Activated T-cell treated with anti-CD3 and anti-CD28 coated beads for 48 hours (primary cell): ENCODE measurements at regions not wholly inside any gene's neighbourhood (a gene's known extent, or its start where the extent isn't known, plus 50 kb on each side); places are given as distances from the start of the nearest gene placed in this dataset.
"Not testable (repeated sequence)": the region's sequence is repeated elsewhere in the genome, so short reads cannot be mapped to it uniquely, and the experiment has no call there.

ENCODE experiments used
- DNase-seq: peaks from one replicate; pipeline ENCODE4 v3.0.0-alpha.2; 2020; ENCODE audit warnings: low read depth

DNA sequence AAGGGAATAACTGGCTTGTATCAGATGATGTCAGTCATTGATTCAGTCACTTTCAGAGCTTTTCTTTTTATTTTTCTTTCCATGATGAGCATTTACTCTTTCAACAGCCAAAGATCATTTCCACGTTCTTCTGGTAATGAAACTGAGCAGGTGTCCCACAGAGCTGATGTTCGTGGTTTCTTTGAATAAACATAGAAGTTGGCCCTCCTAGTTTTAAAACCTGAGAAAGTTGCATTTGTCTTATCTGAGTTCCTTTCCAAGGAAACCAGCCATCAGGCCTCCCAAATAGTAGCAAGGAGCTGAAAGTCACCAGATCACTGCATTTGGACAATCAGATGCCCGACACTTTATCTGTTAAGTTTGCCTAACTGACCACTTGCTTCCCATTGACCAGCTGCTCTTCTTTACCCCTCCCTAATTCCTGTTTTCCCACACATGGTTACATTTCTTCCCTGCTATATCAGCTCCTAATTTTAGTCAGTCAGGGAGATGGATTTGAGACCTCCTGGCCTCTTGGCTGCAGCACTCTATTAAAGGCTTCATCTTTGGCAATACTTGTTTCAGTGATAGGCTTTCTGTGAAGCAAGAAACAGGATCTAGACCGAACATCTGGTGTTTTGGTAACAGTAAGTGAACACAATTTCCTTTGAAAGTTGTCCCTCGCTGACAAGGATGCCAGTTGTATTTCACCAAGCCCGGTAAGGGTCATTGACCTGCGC lies 420.8 kb downstream of the CHSY3 start:
- no peak for DNase-seq

DNA sequence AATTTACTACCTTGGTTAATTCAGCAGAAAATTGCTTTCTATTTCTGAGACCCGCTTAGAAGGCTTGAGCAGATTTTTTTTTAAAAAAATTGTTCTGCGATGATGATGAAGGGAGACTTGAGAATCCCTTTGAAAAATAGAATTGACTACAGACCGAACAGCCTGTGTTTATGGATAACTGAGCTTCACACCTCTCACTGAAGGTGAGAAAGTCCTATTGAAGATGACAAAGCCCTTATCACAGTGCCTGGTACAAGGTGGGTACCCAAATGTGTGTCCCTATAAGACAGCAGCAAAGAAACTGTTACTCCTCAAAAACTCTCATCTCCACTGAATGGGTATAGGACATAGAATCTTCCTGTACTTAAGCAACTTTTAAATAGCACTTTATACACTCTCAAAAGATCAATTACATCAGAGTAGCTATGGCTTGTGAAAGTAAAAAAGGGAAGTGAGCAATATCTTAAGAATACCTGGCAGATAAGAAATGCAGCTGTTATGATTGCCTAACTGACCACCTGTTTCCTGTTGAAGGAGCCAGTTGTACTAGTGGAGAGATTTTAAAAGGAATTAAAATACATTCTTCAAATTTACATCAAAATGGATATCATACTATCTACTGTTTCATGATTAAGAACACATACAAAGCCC lies 419.7 kb downstream of the CHSY3 start:
- no peak for DNase-seq

DNA sequence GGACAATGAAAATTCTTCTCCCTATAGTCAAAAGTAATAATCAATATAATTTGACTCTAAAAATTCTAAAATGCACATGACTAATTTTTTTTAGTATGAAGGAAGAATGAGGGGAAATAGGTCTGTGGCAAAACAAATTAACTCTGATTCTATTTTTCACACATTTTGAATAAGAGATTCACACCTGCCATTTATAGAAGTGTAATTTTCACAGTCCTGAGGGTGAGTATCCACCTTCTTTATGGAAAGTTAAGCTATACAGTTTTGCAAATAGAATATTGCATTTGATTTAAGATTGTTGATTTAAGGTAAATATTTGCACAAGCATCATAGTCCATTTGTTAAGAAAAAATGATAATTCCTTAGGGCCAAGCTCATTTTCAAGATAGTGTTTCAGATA lies 417.7 kb downstream of the CHSY3 start:
- no peak for DNase-seq

DNA sequence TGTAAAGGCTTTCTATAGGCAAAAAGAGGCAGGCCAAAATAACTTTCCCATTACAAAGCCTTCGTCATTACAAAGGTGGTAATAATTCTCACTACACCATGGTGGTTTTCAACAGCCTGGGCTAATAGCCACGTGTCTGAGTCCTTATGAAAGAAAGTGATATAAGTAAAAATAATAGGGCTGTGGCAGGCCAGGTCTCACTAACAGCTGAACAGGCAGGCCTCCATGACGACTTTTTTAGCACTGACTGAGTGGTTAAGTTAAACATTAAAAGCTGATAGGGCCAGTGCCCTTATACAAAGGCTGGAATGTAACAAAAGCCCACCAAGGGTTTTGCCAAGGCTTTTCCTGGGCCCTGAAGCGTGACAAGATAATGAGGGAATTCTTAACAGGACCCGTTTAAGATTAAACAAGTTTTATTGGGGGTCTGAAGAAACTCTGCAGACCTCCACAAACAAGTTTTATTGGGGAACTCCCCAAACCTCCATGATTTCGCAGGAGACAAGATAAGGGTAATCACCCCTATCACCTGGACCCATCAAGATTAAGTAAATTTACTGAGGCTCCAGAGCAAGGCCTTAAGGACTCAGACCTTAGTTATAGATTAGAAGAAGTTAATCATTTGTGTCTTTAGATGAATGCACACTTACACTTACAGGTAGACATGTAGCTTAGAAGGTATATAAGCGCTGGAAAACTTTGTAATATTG lies 412.9 kb downstream of the CHSY3 start:
- DNase-seq = no peak

DNA sequence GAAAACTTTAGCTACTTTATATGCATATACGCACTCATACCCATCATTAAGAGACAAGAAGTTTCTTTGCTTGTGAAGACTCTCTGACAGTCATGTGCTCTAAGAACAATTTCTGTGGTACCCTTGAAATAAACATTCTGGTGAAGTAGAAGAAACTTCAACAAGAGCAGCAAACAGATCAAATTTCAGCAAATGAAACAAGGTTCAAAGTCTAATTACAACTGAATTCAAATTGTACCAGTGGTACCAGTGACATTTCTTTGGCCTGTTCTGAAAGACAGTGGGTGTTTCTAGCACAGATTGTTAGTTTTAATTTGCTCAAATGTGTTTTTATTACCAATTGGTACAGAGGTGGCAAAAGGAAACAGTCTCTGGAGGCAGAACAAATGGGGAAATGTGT lies 391.0 kb downstream of the CHSY3 start:
- DNase-seq = no peak

DNA sequence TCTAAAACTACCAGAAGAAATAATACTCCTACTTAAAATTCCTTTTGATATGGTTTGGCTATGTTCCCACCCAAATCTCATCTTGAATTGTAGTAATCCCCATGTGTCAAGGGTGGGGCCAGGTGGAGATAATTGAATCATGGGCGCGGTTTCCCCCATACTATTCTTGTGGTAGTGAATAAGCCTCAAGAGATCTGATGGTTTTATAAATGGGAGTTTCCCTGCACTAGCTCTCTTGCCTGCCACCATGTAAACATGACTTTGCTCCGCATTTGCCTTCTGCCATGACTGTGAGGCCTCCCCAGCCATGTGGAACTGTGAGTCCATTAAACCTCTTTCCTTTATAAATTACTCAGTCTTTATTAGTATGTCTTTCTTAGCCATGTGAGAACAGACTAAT lies 390.5 kb downstream of the CHSY3 start:
- DNase-seq = not testable (repeated sequence)

DNA sequence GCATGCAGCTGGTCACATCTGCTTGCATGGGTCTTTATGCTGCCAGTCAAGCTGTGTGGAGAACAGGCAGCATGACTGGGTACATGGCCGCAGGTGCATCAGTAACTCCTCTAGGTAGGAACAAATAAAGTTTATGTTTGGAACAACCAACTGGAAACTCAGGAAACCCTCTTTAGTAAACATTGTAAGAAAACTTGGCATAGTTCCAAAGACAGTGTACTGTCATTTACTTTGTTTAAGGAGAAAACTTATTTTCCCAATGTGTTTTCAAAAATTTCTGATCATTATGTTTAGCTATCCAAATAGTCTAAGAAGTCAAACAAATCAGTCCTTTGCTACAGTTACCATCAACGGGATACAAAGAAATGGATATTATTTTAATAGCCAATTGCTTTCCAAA lies 386.0 kb downstream of the CHSY3 start:
- DNase-seq = no peak

DNA sequence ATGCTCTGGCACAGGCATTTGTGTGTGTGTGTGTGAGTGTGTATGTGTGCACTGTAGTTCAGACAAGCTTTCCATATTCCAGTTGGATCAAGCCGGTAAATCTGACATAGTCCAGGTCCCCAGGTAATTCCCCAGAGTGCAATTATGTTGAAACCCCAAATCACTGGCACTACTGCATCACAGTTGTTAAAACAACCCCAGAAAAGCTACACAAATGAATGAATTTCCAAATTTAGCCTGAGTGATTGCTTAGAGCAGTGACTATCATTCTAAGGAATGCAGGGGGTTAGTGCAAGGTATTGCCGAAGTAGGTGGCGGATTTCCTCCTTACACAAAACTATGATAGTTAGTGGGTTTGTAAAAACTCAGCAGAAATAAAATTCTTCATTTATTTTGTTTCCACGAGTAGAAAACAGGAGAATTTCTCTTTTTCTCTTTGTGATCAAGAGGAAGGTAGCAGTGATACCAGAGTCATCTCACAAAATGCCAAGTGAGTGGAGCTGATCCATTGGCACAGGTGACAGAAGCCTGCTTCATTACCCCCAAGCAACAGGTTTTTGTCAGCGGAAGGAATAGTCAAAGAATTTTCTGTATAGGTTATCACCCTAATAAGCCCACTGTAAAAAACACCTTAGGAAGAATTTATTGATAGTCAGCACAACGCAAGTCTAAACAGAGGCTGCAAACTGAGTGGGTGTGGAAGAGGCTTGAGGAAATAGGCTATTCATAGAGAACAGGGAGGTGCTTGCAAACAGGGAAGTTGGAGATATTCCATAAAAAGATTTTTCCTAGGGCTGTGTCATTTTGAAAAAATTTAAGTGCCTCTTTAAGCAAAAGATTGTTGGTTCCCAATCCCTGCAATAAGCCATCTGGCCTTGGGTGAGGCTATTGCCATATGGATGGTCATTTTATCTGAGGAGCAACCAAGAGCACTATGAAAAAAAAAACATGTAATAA lies 385.1 kb downstream of the CHSY3 start:
- DNase-seq = no peak

DNA sequence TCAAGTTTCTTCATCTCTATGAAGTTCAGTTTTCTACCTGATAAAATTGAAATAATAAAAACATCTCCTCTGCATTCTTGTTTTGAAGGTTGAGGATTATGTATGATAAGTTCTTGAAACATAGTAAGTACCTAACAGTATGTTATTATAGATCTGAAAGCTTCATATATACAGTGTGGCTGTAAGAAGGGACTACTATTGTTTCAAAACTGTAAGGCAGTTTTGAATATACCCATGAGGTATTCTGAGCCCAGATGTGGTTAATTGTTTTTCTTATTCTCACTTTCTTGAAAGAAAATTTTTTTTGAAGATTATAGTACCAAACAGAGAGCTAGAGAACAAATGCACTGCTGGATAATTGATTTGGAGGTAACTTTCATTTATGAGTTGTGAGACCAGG lies 383.2 kb downstream of the CHSY3 start:
- DNase-seq = no peak

DNA sequence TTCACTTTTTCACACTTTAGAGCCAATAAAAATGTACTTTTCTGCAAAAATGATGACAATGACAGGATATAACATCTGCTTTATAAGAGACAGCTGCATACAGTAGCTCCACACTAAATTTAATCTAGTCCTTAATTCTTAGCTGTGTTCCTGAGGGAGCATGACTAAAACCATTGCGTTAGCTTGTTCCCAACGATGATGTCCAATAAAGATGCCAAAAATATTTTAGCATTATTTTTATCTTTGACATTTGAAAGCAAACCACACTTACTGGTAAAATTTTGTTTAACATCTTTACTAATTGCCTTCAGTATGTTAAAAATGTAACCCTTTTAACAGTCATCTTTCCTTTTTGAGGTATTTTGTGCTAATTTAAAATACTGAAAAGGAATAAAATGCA lies 382.7 kb downstream of the CHSY3 start:
- DNase-seq = no peak

DNA sequence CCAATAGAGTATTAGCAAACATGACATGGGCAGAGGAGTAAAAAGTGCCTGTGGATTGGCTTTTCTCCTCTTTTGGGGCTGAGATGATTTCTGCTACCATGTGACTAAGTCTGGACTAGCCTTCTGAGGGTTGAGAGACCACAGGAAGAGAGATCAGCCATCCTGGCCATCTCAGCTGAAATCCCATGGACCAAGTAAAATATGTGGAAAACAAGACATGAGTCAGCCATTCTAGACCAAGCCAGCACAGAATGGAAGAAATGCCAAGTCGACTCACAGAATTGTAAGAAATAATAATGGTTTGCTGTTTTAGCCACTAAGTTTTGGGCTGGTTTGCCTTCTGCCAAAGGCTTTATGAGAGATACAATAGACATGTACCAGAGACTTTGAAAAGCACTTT lies 377.8 kb downstream of the CHSY3 start:
- no peak for DNase-seq

DNA sequence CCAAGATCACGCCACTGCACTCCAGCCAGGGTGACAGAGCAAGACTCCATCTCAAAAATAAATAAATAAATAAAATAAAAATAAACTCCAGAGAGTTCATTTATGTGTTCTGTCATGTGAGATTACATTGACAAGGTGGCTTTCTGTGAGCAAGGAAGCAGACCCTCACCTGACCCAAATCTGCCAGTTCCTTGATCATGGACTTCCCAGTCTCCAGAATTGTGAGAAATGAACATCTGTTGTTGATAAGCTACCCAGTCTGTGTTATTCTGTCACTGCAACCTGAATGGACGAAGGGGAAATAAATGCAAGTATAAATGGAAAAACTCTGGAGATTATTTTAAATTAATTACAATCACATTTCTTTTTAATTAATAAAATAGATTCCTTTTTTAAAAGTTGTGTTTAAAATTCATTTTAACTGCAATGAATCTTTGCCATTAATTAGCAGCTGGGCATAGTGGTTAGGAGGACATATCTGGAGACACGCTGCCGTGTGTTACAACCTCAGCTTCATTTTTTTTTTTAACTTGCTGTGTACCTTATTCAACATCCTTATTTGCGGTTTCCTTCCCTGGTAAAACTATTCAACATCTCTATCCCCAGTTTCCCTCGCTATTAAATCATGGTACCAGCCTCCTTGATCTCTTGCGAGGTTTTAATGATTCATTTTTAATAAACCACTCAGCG lies 376.4 kb downstream of the CHSY3 start:
- no peak for DNase-seq

DNA sequence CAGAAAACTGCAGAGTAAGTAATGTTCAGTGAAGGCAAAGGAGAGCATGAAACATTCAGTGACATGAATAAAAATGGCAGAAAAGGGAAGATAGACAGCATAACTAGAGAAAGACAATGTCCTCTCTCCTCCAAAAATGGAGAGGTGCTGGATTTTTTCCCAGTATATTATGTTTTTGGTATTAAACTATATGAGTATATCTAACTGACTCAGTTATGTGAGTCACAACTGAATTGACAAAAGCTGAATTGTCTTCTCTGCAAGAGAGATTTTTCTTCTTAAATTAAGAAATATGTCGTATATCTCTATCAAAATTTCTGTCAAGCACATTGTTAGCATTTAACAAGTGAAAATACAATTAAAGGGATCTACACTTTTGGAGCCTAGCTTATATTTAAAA lies 375.1 kb downstream of the CHSY3 start:
- DNase-seq = no peak

DNA sequence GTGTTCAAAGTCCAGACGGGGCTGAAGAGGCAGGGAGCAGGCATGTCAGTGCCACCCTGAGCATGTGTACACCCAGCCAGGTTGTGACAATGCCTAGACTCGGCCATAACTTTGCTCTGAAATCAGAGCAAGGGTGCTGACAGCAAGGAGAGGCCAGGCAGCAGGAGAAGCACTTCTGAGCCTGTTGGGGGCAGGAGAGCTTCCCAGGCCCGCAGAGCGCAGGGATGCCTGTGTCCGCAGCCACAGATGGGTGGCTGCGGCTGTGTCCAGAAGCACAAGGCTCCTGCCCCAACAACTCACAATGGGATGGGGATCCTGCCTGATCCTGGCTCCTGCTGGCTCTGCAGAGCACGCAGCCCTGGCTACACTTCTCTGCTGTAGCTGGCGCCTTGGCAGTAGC lies 373.9 kb downstream of the CHSY3 start:
- no peak for DNase-seq

DNA sequence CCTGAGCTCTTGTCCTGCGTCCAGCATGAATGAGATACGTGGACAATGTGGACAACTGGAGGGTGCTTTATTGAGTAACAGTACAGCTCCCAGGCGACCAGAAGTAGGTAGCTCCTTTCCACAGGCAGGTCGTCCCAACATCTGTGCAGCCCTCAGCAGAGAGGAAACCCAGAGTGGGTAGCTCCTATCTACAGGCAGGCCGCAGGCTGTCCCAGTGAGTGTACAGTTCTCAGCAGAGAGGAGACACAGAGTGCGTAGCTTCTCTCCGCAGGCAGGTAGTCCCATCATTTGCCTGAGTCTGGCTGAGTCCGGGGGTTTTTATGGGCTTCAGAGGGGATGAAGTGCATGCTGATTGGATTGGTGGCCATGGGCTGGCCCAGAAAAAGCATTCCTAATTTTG lies 373.3 kb downstream of the CHSY3 start:
- no peak for DNase-seq

DNA sequence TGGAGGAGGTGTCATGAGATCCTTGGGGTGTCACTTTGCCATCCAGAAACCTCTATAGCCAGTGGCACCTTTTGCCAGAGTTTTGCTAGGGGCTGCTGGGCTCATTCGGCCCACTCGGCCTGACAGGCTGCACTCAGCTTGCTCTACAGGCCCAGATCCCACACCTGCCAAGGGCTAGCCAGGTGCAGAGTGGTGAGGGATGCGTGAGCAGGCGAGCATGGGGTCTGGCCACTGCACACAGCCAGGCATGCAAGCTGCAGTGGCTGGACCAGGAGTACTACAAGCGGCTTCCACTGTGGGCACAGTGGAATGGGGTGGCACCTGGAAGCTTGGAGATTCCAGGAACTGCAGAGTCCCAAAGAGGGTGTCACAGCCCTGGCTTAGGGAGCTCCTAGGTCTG lies 372.7 kb downstream of the CHSY3 start:
- no peak for DNase-seq

DNA sequence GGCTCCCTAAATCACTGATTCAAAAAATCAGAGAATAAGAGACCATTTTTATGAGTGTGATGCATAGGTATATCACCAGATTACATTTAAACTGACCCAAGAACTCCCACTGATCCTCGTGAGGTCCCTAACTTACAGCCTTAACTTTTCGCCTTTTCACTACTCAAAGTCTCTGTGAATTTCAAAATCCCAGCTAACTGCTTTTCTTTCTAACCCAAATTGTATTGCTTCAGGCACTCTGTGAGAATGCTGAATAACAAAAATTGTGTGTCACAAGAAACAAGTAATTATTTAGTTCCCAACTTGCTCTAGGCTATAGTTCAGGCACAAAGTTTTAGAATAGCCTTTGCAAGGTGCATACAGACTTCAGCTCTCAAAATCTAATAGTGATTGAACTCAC lies 368.6 kb downstream of the CHSY3 start:
- no peak for DNase-seq

DNA sequence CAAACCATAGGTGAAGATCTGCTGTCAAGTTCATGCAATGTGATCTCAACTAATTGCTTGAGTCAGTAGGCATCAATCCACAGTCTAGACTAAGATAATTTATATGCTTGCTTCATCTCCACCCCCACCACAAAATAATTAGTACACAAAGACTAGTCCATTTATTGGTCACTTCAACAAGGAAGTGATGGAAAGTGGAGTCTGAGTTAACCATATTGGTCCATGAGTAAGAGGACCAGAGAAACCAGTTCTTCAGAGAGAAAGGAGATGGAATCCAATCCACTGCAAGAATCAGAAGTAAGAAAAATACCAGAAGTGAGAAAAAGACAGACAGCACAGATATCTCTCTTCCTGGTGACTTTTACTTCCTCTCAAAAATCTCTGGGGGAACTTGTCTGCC lies 366.5 kb downstream of the CHSY3 start:
- DNase-seq = no peak

DNA sequence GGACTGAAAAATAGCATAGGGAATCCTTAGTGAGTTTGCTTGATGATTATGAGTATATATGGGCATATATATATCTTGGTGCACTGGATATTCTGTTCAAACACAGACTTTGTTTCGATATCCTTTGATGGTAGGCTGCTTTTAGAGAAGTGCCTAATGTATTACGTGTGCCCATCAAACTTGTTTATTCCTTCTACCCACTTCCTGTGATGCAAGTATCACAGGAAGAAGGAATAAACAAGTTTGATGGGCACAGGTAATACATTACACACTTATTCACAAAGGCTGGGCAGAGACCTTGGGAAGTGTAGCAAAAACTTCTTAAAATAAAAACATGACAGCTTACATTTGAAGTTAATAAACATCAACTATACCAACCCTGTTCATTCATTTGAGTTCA lies 364.2 kb downstream of the CHSY3 start:
- no peak for DNase-seq

DNA sequence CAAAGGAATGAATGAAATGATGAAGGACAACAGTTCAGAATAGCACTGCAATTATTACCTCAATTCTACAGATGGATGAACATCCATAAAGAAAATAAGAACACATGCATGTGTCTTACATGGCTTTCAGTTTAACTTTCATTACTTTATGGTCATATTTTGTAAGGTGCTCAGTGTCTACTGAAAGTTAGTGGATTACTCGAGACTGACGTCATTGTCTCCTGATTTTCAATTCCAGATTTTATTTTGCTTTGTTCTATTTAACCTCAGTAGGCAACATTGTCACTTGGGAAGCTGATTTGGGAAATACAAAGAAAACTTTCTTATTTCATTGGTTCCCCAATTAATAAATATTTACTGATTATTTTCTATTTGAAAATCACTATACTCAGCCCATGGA lies 363.7 kb downstream of the CHSY3 start:
- no peak for DNase-seq

DNA sequence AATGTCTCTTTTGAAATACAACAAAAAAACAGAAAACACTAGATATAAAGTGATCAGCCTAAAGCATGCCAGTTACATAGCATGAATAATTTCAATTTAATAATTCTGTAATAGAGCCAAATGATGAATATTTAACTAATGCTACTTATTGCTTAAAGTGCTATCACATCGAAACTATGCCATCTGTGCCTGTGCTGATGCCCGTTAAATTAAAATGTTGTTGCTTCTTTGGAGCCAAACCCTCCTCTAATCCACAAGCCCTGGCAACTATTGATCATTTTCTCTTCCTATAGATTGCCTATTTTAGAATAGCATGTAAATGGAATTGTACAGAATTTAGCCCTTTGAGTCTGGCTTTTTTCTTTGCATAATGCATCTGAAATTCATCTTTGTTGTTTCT lies 356.2 kb downstream of the CHSY3 start:
- DNase-seq = no peak

DNA sequence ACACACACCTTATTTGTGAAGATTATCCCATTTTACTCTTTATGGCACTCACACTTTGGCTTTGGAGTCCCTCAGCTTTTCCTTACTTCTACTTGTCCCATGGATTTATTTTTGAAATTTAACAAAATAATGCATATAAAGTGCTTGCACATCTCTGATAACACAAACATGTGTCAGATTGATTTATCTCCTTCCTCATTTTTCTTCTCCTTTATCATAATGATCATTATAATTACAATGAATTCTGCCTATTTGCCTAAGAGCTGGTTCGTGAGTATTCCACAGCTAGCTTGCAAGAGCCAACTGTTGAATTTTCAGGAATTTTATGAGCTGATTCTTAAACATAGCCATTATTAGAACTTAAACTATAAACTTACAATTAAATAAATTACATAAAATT lies 347.7 kb downstream of the CHSY3 start:
- no peak for DNase-seq
